ENCODE measurements at regions not wholly inside any gene's neighbourhood (a gene's known extent, or its start where the extent isn't known, plus 50 kb on each side); places are given as distances from the start of the nearest gene placed in this dataset.

DNA sequence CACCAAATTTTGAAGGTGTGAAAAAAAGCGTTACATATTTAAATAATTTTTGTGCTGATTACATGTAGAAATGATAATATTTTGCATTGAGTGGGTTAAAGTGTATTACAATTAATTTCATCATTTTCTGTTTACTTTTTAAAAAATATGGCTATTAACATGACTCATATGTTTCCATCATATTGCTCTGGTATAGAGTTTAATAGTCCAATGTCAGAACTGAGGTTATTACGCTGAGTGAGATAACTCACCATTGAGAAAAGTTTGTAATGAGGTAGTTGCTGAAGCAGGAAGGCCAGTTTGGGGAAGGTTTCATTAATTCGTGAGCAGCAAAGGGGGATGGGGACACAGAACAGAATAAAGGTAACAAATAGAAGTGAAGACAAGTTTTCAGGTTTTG, 865.7 kb upstream of the MGAT4C start:
- TF ChIP-seq, protein P1, sequence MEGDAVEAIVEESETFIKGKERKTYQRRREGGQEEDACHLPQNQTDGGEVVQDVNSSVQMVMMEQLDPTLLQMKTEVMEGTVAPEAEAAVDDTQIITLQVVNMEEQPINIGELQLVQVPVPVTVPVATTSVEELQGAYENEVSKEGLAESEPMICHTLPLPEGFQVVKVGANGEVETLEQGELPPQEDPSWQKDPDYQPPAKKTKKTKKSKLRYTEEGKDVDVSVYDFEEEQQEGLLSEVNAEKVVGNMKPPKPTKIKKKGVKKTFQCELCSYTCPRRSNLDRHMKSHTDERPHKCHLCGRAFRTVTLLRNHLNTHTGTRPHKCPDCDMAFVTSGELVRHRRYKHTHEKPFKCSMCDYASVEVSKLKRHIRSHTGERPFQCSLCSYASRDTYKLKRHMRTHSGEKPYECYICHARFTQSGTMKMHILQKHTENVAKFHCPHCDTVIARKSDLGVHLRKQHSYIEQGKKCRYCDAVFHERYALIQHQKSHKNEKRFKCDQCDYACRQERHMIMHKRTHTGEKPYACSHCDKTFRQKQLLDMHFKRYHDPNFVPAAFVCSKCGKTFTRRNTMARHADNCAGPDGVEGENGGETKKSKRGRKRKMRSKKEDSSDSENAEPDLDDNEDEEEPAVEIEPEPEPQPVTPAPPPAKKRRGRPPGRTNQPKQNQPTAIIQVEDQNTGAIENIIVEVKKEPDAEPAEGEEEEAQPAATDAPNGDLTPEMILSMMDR (IDR thresholded peaks at IDR 0.05), result no peak
- no peak for TF ChIP-seq EZH2 (IDR thresholded peaks at IDR 0.05)
